ENCODE measurements at regions not wholly inside any gene's neighbourhood (a gene's known extent, or its start where the extent isn't known, plus 50 kb on each side); places are given as distances from the start of the nearest gene placed in this dataset.

- no peak for DNase-seq (ENCODE audit: low spot score)
These were observed 543.8 kb upstream of the SLIT2 start for GRCh38 chr4:19707876-19708275.

DNA sequence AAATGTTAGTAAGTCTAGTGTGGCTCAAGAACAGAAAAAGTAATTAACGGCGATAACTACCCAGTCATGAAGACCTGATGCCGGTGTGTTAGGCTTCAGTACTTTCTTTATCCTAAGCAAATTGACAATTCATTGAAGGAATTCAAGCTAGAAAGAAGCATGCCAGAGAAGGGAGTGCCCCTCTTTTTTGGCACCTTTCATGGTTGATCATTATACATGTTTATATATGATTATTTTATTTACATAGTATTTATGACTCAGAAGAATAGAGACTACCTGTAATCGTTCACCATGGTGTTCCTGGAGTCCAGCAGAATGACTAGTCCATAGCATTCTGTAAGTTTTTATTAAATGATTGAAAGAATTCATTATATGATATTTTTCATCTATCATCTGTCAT is 548.3 kb upstream of the SLIT2 start:
- DNase-seq (ENCODE audit: low spot score): no peak

DNA sequence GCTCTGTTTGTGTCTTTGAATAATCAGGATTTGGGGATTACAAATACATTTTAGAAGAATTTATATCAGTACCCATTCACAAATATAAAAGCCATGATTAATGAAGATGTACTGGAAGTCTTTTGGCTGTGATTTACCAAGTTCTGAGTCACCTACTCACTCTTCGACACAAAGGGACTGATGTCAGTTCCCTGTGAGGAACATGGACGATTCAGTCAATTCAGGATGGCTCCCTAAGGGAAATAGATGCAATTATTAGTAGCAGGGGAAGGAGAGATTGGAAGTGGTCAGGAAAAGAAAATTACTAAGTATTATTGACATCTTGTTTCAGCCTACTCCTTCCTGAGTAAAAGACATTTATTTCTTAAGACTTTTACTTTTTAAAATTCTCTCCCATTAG is 550.7 kb upstream of the SLIT2 start:
- no peak for DNase-seq (ENCODE audit: low spot score)

- DNase-seq (ENCODE audit: low spot score): no peak
These were observed 552.7 kb upstream of the SLIT2 start for GRCh38 chr4:19698961-19699360.

- no peak for DNase-seq (ENCODE audit: low spot score)
These were observed 556.9 kb upstream of the SLIT2 start for GRCh38 chr4:19694812-19695211.

DNA sequence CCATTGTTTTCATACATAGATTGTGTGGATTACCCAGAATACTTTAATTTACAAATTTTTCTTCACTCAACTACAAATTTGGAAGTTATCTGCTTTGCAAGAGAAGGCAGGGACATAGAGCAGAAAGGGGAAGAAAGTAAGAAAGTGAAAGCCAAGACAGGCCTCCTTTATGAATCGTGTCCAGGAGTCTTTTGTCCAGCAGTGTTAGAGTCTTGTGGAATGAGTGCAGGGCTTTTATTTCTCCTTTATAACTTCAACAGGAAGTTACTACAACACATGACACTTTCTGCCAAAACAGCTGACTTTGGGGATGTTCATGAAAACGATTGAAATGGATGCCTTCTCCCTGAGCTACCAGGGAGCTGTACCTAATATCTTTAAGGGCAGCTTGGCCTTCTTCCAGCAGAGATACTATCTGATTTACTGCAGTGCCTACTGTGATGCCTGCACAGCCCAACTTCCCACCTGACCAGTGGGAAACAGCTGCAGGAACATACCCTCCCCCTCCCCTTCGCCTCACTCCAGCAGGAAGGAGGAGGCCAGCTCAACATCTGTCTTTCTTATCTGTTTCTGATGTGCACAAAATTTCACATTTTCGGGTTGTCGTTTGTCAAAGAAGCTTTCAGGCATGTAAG is 557.7 kb upstream of the SLIT2 start:
- no peak for DNase-seq (ENCODE audit: low spot score)

DNA sequence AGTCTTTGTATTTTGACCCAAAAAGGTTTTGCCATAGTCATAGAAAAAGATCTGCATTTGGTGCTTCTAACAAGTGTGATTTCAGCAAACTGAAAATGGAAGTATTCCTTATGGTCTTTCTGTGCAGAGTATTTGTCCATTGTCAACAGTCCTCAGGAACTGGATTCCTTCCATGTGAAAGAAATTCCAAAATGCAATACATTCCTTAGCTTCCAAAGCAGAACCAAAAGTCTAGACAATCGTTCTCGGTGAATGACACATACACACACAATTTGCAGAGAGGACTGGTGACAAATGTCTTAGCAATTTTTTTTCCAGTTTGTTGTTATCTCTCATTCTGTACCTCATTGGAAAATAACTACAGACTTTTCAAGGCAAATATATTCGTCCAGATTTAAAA is 562.2 kb upstream of the SLIT2 start:
- peak; percentile 6 for DNase-seq (ENCODE audit: low spot score)

GRCh38 chr4:19686456-19686855 is 565.2 kb upstream of the SLIT2 start:
- no peak for DNase-seq (ENCODE audit: low spot score)

GRCh38 chr4:19684084-19684483 is 567.6 kb upstream of the SLIT2 start:
- DNase-seq (ENCODE audit: low spot score): peak; percentile 1

DNA sequence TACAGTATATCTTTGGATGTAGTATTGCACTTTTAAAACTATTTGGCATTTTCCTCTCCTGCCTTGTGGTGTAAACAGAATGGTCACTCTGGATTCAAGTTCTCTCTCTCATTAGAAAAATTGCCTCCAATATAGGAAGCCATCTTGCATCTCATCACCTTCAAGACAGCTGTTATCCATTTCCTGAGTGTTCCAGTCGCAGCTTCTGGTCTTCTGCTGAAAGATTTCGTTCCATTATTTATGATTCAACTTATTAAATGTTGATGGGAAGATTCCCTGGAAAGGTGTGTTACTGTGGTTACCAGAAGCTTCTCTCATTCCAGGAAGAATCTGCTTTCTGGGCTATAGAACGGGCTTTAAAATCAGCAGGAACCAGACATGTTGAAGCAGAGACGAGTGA is 568.3 kb upstream of the SLIT2 start:
- no peak for DNase-seq (ENCODE audit: low spot score)

- DNase-seq (ENCODE audit: low spot score): no peak
These were observed 574.5 kb upstream of the SLIT2 start for GRCh38 chr4:19677211-19677610.

- DNase-seq (ENCODE audit: low spot score): no peak
These were observed 576.4 kb upstream of the SLIT2 start for GRCh38 chr4:19675172-19675811.

GRCh38 chr4:19659101-19659500 is 592.6 kb upstream of the SLIT2 start:
- no peak for DNase-seq (ENCODE audit: low spot score)

DNA sequence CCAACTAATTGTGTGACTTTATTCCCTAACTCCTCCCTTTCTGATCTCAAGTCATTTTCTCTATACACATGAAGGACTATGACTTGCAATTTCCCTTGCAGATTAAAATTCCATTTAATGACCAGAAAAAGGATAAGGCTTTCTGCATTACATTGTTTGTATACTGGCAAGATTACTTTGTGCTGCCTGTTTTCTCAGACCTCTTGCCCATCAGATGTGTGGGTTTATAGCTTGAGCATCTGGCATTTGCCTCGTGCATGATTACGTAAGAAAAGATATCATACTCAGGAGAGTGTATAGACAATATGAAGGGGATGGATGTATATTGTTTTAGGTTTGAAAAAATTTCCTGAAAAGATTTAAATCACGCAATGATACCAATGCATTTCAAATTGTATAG is 593.8 kb upstream of the SLIT2 start:
- no peak for DNase-seq (ENCODE audit: low spot score)

GRCh38 chr4:19655666-19656065 is 596.0 kb upstream of the SLIT2 start:
- DNase-seq (ENCODE audit: low spot score): no peak

- no peak for DNase-seq (ENCODE audit: low spot score)
These were observed 600.5 kb upstream of the SLIT2 start for GRCh38 chr4:19650903-19651864.

DNA sequence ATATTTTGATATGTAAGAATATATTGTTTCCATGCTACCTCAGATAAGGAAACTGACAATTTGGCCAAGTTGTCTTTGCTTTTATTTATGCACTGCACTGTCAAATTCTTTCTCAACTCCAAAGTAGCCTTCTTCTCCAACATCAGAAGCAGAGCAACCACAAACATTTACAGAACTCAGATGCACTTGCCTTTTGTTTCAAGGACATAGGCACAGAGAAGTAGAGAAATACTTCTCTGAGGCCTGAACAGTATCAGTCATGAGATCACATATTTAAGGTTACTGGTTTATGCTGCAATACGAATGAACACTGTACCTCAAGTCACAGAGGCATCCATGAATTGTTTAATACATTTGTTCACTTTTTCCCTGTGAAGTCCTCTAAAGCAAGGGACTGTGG is 606.1 kb upstream of the SLIT2 start:
- no peak for DNase-seq (ENCODE audit: low spot score)

GRCh38 chr4:19636451-19636850 is 615.3 kb upstream of the SLIT2 start:
- DNase-seq (ENCODE audit: low spot score): no peak

- DNase-seq (ENCODE audit: low spot score): no peak
These were observed 619.9 kb upstream of the SLIT2 start for GRCh38 chr4:19631814-19632213.

GRCh38 chr4:19623866-19624265 is 627.8 kb upstream of the SLIT2 start:
- no peak for DNase-seq (ENCODE audit: low spot score)

- no peak for DNase-seq (ENCODE audit: low spot score)
These were observed 636.5 kb upstream of the SLIT2 start for GRCh38 chr4:19615086-19615689.

GRCh38 chr4:19614171-19614570 is 637.5 kb upstream of the SLIT2 start:
- no peak for DNase-seq (ENCODE audit: low spot score)

GRCh38 chr4:19596342-19596741 is 655.4 kb upstream of the SLIT2 start:
- no peak for DNase-seq (ENCODE audit: low spot score)

All from COLO829 (cell line).